ENCODE measurements at regions not wholly inside any gene's neighbourhood (a gene's known extent, or its start where the extent isn't known, plus 50 kb on each side); places are given as distances from the start of the nearest gene placed in this dataset.
A peak's percentile ranks its signal among the peaks of the same experiment; 100 is the strongest.
"Not testable (repeated sequence)": the region's sequence is repeated elsewhere in the genome, so short reads cannot be mapped to it uniquely, and the experiment has no call there.

DNA sequence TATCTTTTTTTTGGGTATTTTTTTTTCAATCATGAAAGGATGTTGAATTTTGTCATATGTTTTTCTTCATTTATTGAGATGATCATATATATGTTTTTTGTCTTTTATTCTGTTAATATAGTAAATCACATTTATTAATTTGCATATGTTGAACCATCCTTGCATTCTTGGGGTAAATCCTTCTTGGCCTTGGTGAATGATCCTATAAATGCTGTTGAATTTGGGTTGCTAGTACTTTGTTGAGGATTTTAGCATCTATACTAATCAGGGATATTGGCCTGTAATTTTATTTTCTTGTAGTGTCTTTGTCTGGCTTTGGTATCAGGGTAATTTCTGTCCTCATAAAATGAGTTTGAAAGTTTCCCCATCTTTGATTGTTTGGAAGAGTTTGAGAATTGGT lies 199.9 kb downstream of the B3GLCT start:
- H3K36me3 ChIP-seq (ENCODE audit: insufficient read depth, low read length): no peaks in the 10 kb centered on the region
- no peak overlapping the region for H2AFZ ChIP-seq (ENCODE audit: low read length)
- no peaks in the 10 kb centered on the region for H3K9me2 ChIP-seq (replicated peaks; ENCODE audit: low read depth, low read length)
- H3K27me3 ChIP-seq (ENCODE audit: insufficient read depth, low read length, poor library complexity, severe bottlenecking): no peaks in the 10 kb centered on the region
- no peak overlapping the region for H3K4me2 ChIP-seq (ENCODE audit: low read depth, low read length, poor library complexity, severe bottlenecking)
- TF ChIP-seq, protein P1, sequence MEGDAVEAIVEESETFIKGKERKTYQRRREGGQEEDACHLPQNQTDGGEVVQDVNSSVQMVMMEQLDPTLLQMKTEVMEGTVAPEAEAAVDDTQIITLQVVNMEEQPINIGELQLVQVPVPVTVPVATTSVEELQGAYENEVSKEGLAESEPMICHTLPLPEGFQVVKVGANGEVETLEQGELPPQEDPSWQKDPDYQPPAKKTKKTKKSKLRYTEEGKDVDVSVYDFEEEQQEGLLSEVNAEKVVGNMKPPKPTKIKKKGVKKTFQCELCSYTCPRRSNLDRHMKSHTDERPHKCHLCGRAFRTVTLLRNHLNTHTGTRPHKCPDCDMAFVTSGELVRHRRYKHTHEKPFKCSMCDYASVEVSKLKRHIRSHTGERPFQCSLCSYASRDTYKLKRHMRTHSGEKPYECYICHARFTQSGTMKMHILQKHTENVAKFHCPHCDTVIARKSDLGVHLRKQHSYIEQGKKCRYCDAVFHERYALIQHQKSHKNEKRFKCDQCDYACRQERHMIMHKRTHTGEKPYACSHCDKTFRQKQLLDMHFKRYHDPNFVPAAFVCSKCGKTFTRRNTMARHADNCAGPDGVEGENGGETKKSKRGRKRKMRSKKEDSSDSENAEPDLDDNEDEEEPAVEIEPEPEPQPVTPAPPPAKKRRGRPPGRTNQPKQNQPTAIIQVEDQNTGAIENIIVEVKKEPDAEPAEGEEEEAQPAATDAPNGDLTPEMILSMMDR (conservative IDR thresholded peaks at IDR 0.05; ENCODE audit: low read length): no peak
- TF ChIP-seq EZH2phosphoT487 (IDR thresholded peaks at IDR 0.05; ENCODE audit: borderline replicate concordance): no peak
- H3K79me2 ChIP-seq (ENCODE audit: insufficient read depth, low read length): no peaks in the 10 kb centered on the region
- H4K20me1 ChIP-seq (ENCODE audit: insufficient read depth, low read length, poor library complexity, severe bottlenecking): no peaks in the 10 kb centered on the region
- H3K4me3 ChIP-seq (ENCODE audit: low read length, poor library complexity, severe bottlenecking): no peak overlapping the region
- H3K9me3 ChIP-seq (ENCODE audit: insufficient read depth, low read depth, low read length): peaks cover 33% of the 10 kb centered on the region; the same call in 1 of the 2 replicates
- H3F3A ChIP-seq (ENCODE audit: low read depth): 0 out of 2 replicates have a peak, but pooled peaks cover 4% of the 10 kb centered on the region
- peaks cover 9% of the 10 kb centered on the region for H3K4me1 ChIP-seq (ENCODE audit: insufficient read depth, low read length, poor library complexity, severe bottlenecking)
- H3K9ac ChIP-seq (ENCODE audit: low read depth, low read length, poor library complexity, severe bottlenecking): no peak overlapping the region

DNA sequence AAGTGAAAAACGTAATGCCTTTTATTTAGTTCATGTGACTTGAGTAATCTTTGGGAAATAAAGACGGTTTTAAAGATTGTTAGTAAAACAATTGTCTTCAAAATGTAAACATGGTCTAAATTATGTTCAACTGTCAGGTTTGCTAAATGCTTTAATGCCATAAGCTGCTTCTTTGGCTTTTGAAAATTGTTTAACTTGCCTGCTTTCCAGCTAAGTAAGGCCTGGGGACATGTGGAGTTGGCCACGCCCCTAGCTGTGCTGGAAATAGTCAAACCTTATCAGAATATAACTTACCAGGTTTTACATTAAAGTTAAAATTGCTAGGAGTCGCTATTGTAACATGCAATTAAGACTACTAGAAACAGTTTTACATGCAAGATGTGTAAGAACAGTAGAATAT lies 203.9 kb downstream of the B3GLCT start:
- H3K4me3 ChIP-seq (ENCODE audit: low read length, poor library complexity, severe bottlenecking); H3K27me3 ChIP-seq (ENCODE audit: insufficient read depth, low read length, poor library complexity, severe bottlenecking); H3K9ac ChIP-seq (ENCODE audit: low read depth, low read length, poor library complexity, severe bottlenecking); H4K20me1 ChIP-seq (ENCODE audit: insufficient read depth, low read length, poor library complexity, severe bottlenecking); H3K36me3 ChIP-seq (ENCODE audit: insufficient read depth, low read length); H3K4me1 ChIP-seq (ENCODE audit: insufficient read depth, low read length, poor library complexity, severe bottlenecking); H3F3A ChIP-seq (ENCODE audit: low read depth); H3K4me2 ChIP-seq (ENCODE audit: low read depth, low read length, poor library complexity, severe bottlenecking); H3K79me2 ChIP-seq (ENCODE audit: insufficient read depth, low read length); H2AFZ ChIP-seq (ENCODE audit: low read length); H3K9me2 ChIP-seq (replicated peaks; ENCODE audit: low read depth, low read length): not testable (repeated sequence)
- peaks cover 24% of the 10 kb centered on the region; the same call in 1 of the 2 replicates for H3K9me3 ChIP-seq (ENCODE audit: insufficient read depth, low read depth, low read length)

DNA sequence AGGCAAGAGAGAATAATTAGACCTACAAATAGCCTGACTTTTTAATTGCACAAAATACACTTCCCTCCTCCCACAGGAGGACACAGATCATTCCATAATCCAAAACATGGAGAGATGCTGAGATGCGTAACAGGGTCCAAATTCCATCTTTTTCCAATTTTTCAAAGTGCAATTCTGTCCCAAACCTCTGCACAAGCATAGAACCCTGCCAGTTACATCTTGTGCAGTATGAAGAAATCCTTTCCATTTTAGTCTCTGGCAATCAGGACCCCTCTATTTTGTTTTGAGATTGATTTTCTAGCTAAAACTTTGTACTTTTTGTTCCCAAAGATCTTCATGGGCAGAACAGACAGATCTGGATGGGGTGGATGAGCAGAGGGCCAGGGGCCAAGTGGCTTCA lies 209.2 kb downstream of the B3GLCT start:
- Histone ChIP-seq H3K9me3 (ENCODE audit: insufficient read depth, low read depth, low read length) (no peaks in the 10 kb centered on the region), H3K4me3 (ENCODE audit: low read length, poor library complexity, severe bottlenecking) (no peak overlapping the region), H4K20me1 (ENCODE audit: insufficient read depth, low read length, poor library complexity, severe bottlenecking) (no peaks in the 10 kb centered on the region), H3K9ac (ENCODE audit: low read depth, low read length, poor library complexity, severe bottlenecking) (no peak overlapping the region), H3K9me2 (replicated peaks; ENCODE audit: low read depth, low read length) (no peaks in the 10 kb centered on the region), H2AFZ (ENCODE audit: low read length) (no peak overlapping the region), H3K4me1 (ENCODE audit: insufficient read depth, low read length, poor library complexity, severe bottlenecking) (no peaks in the 10 kb centered on the region), H3F3A (ENCODE audit: low read depth) (no peaks in the 10 kb centered on the region), H3K4me2 (ENCODE audit: low read depth, low read length, poor library complexity, severe bottlenecking) (no peak overlapping the region), H3K79me2 (ENCODE audit: insufficient read depth, low read length) (no peaks in the 10 kb centered on the region), H3K36me3 (ENCODE audit: insufficient read depth, low read length) (no peaks in the 10 kb centered on the region), H3K27me3 (ENCODE audit: insufficient read depth, low read length, poor library complexity, severe bottlenecking) (no peaks in the 10 kb centered on the region)
- TF ChIP-seq, protein P1 (conservative IDR thresholded peaks at IDR 0.05; ENCODE audit: low read length): no peak
- no peak for TF ChIP-seq EZH2phosphoT487 (IDR thresholded peaks at IDR 0.05; ENCODE audit: borderline replicate concordance)

DNA sequence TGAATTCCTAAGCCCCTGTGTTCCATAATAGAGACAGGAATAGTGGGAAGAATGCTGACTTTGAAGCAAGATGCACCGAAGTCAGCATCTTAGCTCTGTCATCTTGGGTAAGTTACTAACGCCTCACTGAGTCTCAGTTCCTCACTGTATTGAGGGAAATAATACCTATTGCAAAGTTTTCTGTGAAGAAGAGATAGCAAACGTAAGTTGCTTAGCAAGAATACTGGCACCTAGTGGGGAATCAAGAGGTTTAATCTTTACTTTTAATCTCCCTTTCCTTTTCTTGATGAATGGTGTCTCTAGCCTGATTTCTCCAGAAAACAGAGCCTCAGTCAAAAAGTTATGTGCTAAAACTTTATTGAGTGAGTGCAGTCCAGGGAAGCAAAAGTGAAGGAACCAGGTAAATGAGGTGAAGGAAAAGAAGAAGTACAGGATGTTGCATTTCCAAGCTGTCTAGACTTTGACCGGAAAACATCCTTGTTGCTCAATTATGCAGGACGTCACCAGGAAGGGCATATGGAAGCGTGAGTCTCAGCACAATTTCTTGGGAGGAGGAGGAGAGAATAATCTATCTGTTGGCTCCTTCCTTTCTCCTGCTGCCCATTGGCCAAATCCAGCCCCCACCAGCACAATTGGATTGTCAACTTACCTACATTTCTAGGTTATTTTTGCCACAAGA lies 210.0 kb downstream of the B3GLCT start:
- H3K9me3 ChIP-seq (ENCODE audit: insufficient read depth, low read depth, low read length): no peaks in the 10 kb centered on the region
- H3K9ac ChIP-seq (ENCODE audit: low read depth, low read length, poor library complexity, severe bottlenecking): no peak overlapping the region
- no peaks in the 10 kb centered on the region for H3K36me3 ChIP-seq (ENCODE audit: insufficient read depth, low read length)
- H3F3A ChIP-seq (ENCODE audit: low read depth): no peaks in the 10 kb centered on the region
- H2AFZ ChIP-seq (ENCODE audit: low read length): no peak overlapping the region
- H3K4me3 ChIP-seq (ENCODE audit: low read length, poor library complexity, severe bottlenecking): no peak overlapping the region
- H3K79me2 ChIP-seq (ENCODE audit: insufficient read depth, low read length): no peaks in the 10 kb centered on the region
- H3K4me2 ChIP-seq (ENCODE audit: low read depth, low read length, poor library complexity, severe bottlenecking): no peak overlapping the region
- H3K9me2 ChIP-seq (replicated peaks; ENCODE audit: low read depth, low read length): no peaks in the 10 kb centered on the region
- no peaks in the 10 kb centered on the region for H3K4me1 ChIP-seq (ENCODE audit: insufficient read depth, low read length, poor library complexity, severe bottlenecking)
- no peaks in the 10 kb centered on the region for H4K20me1 ChIP-seq (ENCODE audit: insufficient read depth, low read length, poor library complexity, severe bottlenecking)
- H3K27me3 ChIP-seq (ENCODE audit: insufficient read depth, low read length, poor library complexity, severe bottlenecking): no peaks in the 10 kb centered on the region
- TF ChIP-seq, protein P1 (conservative IDR thresholded peaks at IDR 0.05; ENCODE audit: low read length): peak; percentile 60
- TF ChIP-seq EZH2phosphoT487 (IDR thresholded peaks at IDR 0.05; ENCODE audit: borderline replicate concordance): no peak

All from Loucy (cell line).